Hematopoietic multipotent progenitor cell treated with erythropoietin and hydrocortisone succinate and interleukin-3 and kit ligand, for 15 days (in vitro differentiated cells): ENCODE measurements at regions not wholly inside any gene's neighbourhood (a gene's known extent, or its start where the extent isn't known, plus 50 kb on each side); places are given as distances from the start of the nearest gene placed in this dataset.

Experiments
- DNase-seq: peaks from one replicate; pipeline ENCODE4 v3.0.0-alpha.2; 2015; ENCODE audit warnings: low spot score

DNA sequence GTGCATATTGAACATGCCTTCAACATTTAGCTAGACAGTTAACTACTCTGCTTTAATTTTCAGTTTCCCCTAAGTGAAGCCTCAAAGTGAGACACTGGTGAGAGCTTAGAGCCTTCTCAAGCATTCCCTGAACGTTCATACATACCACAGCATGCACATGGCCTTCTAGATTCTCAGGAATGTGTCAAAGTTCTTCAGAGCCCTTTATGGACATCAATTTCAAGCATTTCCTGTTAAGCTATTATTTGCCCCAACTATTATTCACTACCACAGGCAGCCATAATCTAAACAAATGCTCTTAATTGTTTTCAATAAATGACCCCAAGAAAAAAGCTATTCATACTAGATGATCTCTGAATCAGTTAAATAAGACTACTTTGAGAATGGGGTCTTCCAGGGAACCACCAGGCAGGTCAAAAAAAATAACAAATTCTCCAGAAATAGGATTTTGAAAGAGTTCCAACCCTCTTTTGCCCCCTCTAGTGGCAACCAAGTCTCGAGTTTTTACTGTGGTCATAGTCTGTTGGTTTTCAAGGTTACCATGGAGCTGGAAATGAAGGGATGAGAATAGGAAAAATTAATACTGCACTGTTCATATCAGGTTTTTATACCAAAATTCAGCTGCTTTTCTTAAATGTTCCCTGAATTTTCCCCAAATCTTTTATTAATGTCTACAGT, 235.4 kb downstream of the RAB28 start:
- no peak for DNase-seq

DNA sequence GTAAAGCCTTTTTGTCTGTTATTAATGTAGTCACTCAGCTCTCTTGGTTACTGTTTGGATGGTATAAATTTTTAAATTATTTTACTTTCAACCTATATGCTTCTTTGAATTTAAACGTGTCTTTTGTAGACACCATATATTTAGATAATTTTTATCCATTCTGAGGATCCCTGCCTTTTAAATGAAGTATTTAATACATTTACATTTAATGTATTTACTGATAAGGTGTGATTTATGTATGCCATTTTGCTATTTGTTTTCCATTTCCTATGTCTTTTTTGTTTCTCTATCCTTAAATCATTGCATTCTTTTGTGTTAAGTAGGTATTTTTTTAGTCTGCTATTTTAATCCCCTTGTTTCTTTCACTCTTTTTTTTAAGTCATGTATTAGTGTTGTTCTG, 238.0 kb downstream of the RAB28 start:
- DNase-seq = no peak

DNA sequence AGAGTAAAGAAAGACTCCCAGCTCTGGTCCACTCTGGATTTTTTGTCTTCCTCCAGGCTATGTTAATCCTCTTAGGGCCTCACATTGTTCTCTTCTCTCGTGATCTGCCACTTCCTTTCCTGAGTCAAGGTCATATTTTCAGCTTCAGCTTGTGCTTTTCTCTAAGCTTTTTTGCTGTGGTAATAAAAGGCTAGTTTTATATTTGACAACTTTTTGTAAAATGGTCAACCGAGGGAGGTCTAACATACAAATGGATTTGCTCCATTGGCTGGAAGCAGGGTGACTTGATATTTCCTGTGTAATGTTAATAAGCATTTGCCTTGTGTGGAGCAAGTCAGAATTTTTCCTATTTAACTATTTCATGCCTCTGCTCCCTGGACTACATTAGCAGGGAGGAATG, 239.7 kb downstream of the RAB28 start:
- no peak for DNase-seq

DNA sequence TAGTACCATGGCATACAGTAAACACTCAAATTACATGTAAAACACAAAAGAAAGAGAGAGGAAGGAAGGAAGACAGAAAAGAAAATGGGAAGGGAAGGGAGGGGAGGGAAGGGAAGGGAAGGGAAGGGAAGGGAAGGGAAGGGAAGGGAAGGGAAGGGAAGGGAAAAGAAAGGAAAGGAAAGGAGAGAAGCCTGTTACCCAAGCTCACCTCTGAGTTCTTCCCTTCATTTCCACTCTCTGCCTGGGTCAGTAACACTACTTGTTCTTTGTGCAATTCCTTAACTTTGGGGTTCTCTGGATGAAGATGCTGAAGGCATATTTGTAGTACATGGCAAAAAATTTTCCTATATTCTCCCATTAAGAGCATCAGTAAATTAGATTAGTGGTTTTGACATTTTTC, 241.0 kb downstream of the RAB28 start:
- no peak for DNase-seq

DNA sequence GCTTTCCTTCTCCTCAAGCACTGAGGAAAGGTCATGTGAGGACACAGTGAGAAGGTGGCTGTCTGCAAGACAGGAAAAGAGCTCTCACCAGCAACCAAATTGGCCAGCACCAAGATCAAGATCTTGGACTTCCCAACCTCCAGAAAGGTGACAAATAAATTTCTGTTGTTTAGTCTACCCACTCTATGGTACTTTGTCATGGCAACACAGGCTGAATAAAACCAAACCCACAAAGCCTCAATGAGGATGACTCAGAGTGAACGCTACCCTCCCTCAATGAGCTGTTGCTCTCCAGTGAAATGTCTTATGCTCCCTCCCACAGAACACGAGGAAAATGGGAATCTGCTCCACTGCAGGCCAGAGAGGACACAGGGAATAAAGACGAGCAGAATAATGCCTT, 244.1 kb downstream of the RAB28 start:
- no peak for DNase-seq

DNA sequence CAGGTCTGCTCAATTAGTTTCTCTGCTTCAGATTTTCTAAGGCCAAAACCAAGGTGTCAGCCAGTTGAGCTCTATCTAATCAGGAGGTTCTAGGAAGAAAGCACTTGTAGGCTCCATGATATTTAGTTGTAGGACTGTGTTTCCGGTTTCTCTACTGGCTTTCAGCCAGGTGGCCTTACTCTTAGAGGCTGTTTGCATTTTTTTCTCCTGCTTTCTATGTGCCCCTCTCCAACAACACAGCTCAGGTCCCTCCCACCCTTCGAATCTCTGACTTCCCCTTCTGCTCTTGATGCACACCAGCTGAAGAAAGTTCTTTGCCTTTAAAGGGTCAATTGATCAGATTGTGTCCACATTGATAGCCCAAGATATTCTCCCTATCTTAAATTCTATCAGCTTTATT, 245.2 kb downstream of the RAB28 start:
- DNase-seq = no peak

DNA sequence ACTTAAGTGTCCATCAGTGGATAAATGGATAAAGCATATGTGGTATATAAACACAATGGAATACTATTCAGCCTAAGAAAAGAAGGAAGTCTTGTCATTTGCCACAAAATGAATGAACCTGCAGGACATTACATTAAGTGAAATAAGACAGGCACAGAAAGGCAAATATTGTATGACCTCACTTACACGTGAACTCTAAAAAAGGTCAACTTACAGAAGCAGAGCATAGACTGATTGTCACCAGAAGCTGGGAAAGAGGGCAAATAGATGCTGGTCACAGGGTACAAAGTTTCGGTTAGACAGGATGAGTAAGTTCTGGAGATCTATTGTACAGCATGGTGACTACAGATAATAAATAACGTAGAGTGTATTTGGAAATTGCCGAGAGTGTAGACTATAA, 247.7 kb downstream of the RAB28 start:
- DNase-seq = no peak

DNA sequence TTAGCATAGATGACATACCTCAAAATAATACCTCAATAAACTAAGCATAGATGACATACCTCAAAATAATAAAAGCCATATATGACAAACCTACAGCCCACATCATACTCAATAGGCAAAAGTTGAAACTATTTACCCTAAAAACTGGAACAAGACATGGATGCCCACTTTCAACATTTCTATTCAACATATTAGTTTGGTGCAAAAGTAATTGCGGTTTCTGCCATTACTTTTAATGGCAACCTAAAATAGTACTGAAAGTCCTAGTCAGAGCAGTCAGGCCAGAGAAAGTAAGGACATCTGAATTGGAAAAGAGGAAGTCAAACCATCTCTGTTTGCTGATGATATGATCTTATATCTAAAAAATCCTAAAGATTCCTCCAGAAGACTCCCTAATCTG, 250.4 kb downstream of the RAB28 start:
- DNase-seq = no peak

DNA sequence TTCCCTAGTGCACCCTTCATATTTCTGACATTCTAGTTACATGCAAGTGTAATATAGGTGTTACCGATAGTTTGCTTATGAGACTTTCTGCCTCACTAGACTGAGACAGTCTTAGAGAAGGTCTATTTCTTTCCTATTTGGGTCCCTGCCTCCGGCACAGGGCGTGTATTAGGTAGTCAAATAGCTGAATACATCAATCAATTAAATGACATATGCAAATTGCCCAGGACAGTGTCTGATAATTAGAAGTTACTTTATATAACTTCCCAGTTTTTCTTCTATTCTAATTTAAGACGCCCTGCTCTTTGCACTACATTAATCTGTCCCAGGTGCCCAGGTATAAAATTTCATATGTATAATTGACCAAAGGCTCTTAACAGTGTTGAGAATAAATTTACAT, 264.2 kb downstream of the RAB28 start:
- DNase-seq = no peak

DNA sequence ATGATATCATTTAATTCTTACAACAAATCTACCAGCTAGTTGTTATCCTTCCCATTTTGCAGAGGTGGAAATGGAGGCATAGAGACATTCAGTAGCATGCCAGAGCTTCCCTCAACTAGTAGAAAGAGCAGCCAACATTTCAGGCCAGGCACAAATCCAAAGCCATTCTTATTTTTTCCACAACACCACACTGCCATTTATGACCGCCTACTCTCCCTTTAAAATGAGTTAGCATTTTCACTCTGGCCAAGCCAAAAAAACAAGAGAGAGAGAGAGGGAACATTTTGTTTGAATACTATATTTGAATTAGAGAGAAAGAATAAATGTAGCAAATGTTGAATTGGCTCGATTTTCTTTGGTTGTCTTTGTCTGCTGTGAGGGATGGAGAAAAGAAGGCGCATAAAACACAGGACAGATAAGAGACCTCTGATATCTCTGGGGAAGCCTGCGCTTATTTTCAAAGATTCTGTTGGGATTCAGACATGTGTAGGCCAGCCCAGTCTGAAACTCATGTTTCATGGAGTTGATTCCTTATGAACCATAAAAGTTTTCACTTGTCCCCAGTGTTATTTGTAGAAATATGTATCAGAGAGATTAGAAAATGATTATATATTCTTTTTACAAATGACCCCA, 265.7 kb downstream of the RAB28 start:
- DNase-seq = no peak

DNA sequence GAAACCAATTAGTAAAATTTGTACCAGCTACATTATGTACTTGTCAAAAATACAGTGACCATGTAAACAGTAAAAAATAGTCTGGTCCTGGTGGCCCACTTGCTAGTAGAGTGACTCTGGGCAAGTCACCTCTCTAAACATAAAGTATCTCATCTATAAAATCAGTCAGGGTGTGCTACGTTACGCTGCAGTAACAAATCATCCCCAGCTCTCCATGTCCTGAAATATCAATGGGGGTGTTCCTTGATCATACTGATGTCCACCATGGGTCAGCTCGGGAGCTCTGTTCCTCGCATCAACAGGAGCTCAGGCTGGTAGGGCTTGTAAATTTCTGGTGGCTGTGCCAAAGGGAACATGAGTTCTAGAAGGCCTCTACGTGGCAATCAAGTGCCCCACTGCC, 268.6 kb downstream of the RAB28 start:
- no peak for DNase-seq

DNA sequence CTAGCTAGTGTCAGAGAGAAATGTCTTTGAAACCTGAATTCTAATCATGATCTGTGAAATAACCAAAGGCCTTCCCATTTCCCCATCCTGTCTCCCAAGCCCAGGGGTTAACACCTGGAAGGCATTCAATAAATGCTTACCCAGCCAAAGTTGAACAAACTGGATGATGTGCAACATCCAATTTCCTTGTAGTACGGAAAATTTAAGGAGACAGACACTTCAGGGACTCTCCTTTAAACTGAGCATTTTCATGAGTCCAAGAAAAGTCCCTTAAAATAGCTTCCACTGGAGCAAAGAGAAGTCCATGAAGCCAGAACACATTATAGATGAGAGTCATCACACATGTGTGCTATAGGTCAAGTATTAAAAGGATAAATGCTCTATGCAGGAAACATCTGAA, 271.2 kb downstream of the RAB28 start:
- no peak for DNase-seq

DNA sequence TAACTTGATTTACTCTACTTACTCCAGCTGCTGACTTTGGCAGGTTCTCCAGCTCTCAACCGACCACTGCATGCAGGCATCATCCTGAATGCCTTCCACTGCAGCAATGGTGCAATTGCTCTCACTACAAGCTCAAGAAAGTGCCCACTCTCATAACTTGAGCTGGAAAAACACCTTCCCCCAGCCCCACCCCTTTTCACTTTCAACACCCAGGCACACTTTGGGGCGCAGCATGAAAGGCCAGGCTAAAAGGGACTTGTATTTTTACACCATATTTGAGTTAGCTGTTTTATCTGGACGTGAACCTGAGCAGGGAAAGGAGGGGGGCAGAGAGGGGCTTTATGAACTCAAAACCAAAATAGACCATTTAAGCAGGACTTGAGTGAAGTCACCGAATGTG, 274.5 kb downstream of the RAB28 start:
- DNase-seq = no peak

DNA sequence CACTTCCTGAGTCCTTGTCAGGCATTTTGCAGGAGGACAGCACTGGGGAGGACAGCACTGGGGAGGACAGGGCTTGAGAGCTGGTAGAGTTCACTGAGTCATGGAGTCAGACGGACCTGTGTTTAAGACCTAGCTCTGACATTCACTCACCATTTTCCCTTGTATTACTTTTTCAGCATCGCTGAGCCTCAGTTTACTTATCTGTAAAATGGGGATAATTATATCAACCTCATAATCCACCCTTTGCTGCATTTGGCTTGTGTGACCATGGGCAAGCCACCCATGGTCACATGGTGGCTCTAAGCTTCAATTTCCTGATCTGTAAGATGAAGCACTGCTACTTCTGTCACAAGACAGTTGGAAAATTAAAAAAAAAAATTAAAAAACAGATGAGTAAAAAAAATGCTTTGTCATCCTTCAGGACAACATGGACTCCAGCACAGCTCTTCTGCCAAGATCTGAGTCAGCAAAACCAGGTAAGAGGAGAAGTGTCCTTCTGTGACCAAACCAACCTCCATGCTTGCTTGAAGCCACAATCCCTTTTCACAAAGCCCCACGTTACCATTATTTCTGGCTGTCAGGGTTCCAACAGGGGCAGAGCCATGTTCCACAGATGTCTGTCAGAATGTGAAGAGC, 275.5 kb downstream of the RAB28 start:
- DNase-seq = no peak

DNA sequence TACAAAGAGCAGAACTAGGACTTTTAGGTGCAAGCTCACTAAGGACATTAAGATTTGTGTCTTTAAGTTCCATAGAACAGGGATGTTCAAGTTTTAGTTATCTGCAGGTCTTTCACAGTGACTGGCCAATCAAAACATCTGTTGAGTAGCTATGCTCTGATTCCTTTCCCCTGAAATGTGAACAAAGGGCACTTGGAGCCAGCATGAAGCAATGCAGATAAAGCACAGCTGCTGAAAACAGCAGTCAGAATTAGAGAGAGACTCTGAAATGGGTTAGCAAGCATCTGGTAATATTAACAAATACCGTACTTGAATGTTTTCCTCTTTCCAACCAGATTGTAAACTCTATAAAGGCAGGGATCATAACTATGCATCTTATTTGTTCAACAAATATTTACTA, 276.9 kb downstream of the RAB28 start:
- no peak for DNase-seq

DNA sequence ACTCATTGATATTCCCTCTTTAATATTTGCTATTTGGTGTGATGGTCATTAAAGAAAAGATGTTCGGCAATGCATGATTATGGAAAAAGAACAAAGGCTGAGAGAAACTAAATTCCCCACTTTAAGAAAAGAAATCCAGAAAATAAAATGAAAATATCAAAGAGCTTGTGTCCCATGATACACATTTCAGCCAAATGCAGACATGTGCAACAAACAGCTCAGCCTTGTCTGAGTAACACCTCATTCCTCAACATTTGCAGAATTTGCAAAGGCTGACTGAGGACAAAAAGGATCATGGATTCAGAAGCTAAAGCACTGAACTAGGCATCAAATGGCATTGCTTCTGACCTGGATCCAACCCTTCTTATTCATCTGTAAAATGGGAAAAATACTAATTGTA, 281.0 kb downstream of the RAB28 start:
- no peak for DNase-seq

DNA sequence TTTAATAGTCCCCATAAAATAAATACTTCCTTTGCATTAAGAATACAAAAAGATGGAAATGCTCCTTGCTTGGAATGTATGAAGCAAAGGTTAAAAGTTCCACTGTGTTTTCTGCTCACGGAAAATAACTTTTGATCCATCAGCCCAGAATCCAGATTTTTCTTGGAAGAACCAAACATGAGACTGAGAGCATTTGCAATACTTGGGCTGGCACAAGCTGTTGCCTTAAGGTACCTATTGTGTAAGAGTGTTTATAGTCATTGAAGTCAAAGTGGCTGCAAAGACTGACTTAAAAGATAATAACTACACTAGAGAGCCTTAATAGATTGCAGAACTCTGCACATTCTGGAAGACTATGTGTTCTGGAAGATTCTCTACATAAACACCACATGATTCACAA, 281.4 kb downstream of the RAB28 start:
- DNase-seq = no peak

DNA sequence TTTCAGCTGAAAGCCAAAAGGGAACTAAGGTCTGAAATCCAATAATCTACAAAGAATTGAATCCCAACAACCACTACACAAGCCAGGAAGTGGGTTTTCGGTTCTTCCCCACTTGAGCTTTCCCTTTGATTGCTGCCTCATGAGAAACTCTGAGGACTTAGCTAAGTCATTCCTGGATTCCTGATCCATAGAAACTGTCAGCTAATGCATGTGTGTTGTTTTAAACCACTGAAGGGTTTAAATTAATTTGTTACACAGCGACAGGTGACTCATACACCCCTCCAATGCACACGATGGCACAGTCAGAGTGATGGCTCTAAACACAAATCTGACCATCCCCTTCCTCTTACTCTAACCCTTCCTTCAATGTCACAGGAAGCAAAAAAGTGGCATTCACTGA, 282.9 kb downstream of the RAB28 start:
- DNase-seq = no peak

DNA sequence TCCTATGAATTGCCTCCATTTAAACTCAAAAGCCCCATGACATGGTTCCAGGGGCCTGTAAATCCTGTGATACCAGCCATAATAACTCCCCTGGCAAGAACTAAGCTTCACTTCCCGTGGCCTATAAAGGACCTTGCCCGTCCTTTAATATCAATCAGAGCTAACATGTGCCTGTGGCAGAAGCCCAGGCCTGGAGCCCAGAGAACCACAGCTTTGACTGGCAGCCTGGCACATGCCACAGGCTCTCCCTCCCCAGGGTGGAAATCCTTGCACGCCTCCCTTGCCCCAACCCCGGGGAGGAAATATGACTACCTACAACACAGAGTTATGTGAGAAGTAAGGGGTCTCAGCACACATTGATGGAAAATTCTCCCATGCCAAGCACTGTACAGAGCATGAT, 287.4 kb downstream of the RAB28 start:
- no peak for DNase-seq

DNA sequence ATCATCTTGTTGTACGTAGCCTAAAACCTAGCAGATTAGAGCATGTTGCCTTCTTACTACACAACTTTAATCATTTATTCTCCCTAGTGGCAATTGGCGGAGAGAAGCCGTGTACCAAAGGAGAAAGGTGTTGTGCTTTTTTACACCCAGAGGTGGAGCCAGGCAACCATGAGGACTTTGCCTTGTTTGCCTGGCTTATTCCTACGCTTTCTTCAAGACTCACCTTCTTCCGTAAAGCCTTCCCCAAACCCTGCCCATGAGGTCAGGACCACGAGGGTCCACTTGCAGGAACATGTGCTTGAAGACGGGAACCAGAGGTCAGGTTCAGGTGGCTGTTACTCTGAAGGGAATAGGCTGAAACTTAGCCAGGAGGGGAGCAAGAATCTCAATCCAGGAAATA, 290.5 kb downstream of the RAB28 start:
- DNase-seq = no peak

DNA sequence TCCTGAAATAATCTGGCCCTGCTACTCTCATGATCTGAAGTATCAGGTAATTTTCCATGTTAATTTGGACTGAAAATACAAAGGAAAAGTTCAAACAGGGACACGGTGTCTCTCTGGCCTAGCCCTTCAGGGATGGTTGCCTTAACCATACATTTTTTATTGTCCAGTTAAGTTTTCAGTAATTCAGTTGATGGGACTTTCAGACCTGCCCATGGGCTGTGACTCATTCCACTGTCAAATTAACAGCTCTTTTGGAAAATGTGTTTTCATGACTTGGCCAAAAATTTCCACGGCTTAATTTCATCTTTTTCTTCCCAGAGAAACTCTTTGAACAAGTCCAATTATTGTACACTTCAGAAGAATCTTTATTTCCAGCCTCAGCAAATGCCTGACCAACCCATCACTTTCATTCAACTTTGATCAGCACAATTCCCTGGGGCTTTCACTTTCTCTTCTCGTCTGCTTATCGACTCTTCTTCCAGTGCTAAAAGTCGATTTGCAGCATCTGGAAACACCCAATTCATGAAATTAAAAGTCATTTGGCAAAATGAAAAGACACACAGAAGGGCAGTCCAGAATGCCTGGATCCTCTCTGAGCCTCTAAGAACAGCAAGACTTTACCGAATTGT, 293.9 kb downstream of the RAB28 start:
- DNase-seq = no peak

DNA sequence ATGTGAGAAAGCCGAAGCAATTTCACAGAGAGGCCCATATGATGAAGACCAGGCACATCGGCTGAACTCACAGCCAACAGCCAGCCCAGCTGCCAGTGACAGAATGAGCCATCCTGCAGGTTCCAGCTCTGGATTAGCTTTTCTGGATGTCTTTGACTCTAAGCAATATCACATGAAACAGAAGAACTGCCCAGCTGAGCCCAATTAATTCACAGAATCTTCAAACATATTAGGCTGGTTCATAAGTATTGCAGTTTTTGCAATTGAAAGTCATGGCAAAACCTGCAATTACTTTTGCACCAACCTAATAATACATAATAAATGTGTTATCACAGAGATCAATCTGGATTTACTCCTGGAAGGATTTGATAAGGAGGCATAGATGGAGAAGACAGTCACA, 299.9 kb downstream of the RAB28 start:
- DNase-seq = no peak

DNA sequence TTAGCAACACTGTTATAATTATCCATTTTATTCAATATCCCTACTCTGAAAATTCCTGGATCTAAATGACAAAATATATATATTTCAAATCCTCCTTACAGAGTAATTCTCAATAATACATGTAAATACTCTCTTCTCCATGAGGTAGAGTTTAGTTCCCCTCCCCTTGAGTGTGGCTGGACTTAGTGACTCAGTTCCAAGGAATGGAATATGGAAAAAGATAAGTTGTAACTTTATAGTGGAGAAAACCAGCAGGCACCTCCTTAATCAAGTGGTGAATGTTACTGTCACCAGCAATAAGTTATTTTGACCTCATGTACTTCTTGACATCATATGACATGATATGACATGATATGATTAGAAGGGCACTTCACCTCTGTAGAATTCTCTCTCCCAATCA, 302.0 kb downstream of the RAB28 start:
- no peak for DNase-seq
